Caco-2 (cell line): ENCODE measurements at regions not wholly inside any gene's neighbourhood (a gene's known extent, or its start where the extent isn't known, plus 50 kb on each side); places are given as distances from the start of the nearest gene placed in this dataset.
"Not testable (repeated sequence)": the region's sequence is repeated elsewhere in the genome, so short reads cannot be mapped to it uniquely, and the experiment has no call there.

ENCODE experiments used
- BruUV-seq: library from RNA; stranded (reverse); fragments of 400-500 nt; replicated peaks from 2 replicates; lab custom pipeline; 2021; lab: Mats Ljungman, UMichigan
- CTCF ChIA-PET: fragments of 300-600 bp; sonication (Branson Sonifier 250); formaldehyde crosslinking; loops from one replicate; lab custom pipeline; 2022; ENCODE audit warnings: antibody characterized with exemption; lab: Charles Lee
- POLR2A ChIA-PET: fragments of 300-600 bp; sonication (Branson Sonifier 250); formaldehyde crosslinking; loops from one replicate; lab custom pipeline; 2022; ENCODE audit warnings: antibody characterized with exemption; lab: Charles Lee
- DNase-seq, 2 experiments: peaks; one replicate each; pipeline versions ENCODE4 v3.0.0 to v3.0.0-alpha.2; 2020 to 2022
- H3K27me3 ChIP-seq: replicated peaks from 2 replicates; pipeline ENCODE4 v1.6.0; 2011; ENCODE audit warnings: low read length; ENCODE audit not compliant: control insufficient read depth, insufficient read depth
- H3K36me3 ChIP-seq: 2 replicates; pipeline ENCODE4 v1.5.1; 2011; ENCODE audit warnings: low read length; ENCODE audit not compliant: control insufficient read depth, insufficient read depth
- H3K4me1 ChIP-seq: fragments of 250-450 bp; sonication (Bioruptor Pico); 2 replicates; pipeline ENCODE4 v1.5.1; 2020; ENCODE audit warnings: mild to moderate bottlenecking
- H3K4me3 ChIP-seq: 2 replicates; pipeline ENCODE4 v1.5.1; 2011; ENCODE audit warnings: low read depth, mild to moderate bottlenecking, control low read depth, low read length
- H3K9me3 ChIP-seq: fragments of 250-450 bp; sonication (Bioruptor Pico); 2 replicates; pipeline ENCODE4 v1.5.1; 2020; ENCODE audit warnings: mild to moderate bottlenecking, moderate library complexity
- H3K27ac Mint-ChIP-seq: one replicate; pipeline ENCODE4 v1.8.0; 2022; ENCODE audit warnings: mixed read lengths; ENCODE audit not compliant: unreplicated experiment
- H3K27me3 Mint-ChIP-seq: one replicate; pipeline ENCODE4 v1.8.0; 2022; ENCODE audit warnings: mixed read lengths; ENCODE audit not compliant: insufficient read depth, unreplicated experiment
- H3K36me3 Mint-ChIP-seq: one replicate; pipeline ENCODE4 v1.8.0; 2022; ENCODE audit warnings: mild to moderate bottlenecking, mixed read lengths; ENCODE audit not compliant: insufficient read depth, unreplicated experiment
- H3K4me1 Mint-ChIP-seq: one replicate; pipeline ENCODE4 v1.8.0; 2022; ENCODE audit warnings: low read depth, mixed read lengths; ENCODE audit not compliant: unreplicated experiment
- H3K4me3 Mint-ChIP-seq: one replicate; pipeline ENCODE4 v1.8.0; 2022; ENCODE audit warnings: mild to moderate bottlenecking, moderate library complexity, mixed read lengths; ENCODE audit not compliant: unreplicated experiment
- H3K9me3 Mint-ChIP-seq: one replicate; pipeline ENCODE4 v1.8.0; 2022; ENCODE audit warnings: mixed read lengths; ENCODE audit not compliant: unreplicated experiment
- intact Hi-C: fragments of 100-400 bp; cut with micrococcal nuclease; formaldehyde crosslinking; loops from one replicate; pipeline ENCODE4 v1.10.0; 2022; ENCODE audit not compliant: unreplicated experiment
- TF ChIP-seq, protein P1 (sequence below), 2 experiments: fragments of 200-600 bp in 1 of 2; IDR thresholded peaks; 1 replicate in 1 of 2; 2 replicates in 1 of 2; pipeline versions ENCODE4 v1.5.1 to v1.8.0; 2011 to 2022; ENCODE audit warnings: antibody characterized with exemption in 1 of 2, control low read depth in 1 of 2, inconsistent platforms in 1 of 2, low read depth in 1 of 2, low read length in 1 of 2, mild to moderate bottlenecking in 1 of 2, moderate library complexity in 1 of 2; ENCODE audit not compliant: insufficient read depth in 1 of 2, severe bottlenecking in 1 of 2, unreplicated experiment in 1 of 2

DNA sequence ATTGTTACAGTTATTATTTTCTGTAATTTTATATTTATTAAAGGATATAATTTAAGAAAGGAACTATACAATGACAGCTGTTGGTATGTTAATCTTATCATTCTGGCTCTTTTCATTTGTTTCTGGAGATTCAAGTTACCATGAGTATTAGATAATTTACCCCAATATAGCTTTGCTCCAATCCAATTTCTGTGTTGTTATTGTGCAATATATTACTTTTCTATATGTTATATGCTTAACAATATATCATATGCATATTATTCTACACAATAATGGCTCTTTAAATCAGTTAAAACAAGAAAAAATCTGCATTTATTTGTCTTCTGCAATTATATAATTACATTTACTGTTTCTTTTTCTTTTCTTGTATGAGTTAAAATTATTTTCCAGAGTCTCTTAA lies 1650.9 kb downstream of the BRINP3 start:
- TF ChIP-seq, protein P1, sequence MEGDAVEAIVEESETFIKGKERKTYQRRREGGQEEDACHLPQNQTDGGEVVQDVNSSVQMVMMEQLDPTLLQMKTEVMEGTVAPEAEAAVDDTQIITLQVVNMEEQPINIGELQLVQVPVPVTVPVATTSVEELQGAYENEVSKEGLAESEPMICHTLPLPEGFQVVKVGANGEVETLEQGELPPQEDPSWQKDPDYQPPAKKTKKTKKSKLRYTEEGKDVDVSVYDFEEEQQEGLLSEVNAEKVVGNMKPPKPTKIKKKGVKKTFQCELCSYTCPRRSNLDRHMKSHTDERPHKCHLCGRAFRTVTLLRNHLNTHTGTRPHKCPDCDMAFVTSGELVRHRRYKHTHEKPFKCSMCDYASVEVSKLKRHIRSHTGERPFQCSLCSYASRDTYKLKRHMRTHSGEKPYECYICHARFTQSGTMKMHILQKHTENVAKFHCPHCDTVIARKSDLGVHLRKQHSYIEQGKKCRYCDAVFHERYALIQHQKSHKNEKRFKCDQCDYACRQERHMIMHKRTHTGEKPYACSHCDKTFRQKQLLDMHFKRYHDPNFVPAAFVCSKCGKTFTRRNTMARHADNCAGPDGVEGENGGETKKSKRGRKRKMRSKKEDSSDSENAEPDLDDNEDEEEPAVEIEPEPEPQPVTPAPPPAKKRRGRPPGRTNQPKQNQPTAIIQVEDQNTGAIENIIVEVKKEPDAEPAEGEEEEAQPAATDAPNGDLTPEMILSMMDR (IDR thresholded peaks at IDR 0.05; ENCODE audit: insufficient read depth in 1 of 2, low read depth in 1 of 2, low read length in 1 of 2, severe bottlenecking in 1 of 2, unreplicated experiment in 1 of 2) = no peak
- Mint-ChIP-seq H3K27ac (no peak overlapping the region), H3K36me3 (no peaks in the 10 kb centered on the region), H3K4me1 (no peaks in the 10 kb centered on the region), H3K9me3 (no peaks in the 10 kb centered on the region), H3K4me3 (no peak overlapping the region), H3K27me3 (no peaks in the 10 kb centered on the region)
- Histone ChIP-seq H3K27me3 (no peaks in the 10 kb centered on the region), H3K9me3 (no peaks in the 10 kb centered on the region), H3K36me3 (no peaks in the 10 kb centered on the region), H3K4me3 (no peak overlapping the region), H3K4me1 (no peaks in the 10 kb centered on the region)
- ChIA-PET CTCF (no interaction called here), POLR2A (no interaction called here)
- no TSS peak for BruUV-seq
- intact Hi-C loops = no loop called here
- no peak for DNase-seq

DNA sequence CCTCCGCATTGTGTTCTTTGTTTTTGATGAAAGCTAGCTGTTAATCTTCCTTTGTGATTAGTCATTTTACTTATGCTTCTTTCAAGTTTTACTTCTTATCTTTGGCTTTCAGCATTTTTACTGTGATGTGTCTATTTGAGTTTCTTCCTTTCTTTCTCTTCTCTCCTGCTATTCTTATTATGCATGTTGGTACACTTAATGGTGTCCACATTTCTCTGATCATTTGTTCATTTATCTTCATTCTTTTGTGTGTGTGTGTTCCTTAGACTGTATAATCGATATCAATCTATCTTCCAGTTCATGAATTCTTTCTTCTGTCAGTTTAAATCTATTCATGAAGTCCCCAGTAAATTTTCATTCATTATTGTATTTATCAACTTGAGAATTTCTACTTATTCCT lies 1650.3 kb downstream of the BRINP3 start:
- no peaks in the 10 kb centered on the region for H3K27me3 Mint-ChIP-seq
- BruUV-seq = no TSS peak
- no peaks in the 10 kb centered on the region for H3K4me1 Mint-ChIP-seq
- intact Hi-C loops = no loop called here
- POLR2A ChIA-PET = no interaction called here
- Histone ChIP-seq H3K4me3 (no peak overlapping the region), H3K9me3 (no peaks in the 10 kb centered on the region), H3K4me1 (no peaks in the 10 kb centered on the region), H3K27me3 (no peaks in the 10 kb centered on the region), H3K36me3 (no peaks in the 10 kb centered on the region)
- no peak overlapping the region for H3K4me3 Mint-ChIP-seq
- H3K27ac Mint-ChIP-seq = no peak overlapping the region
- no peaks in the 10 kb centered on the region for H3K9me3 Mint-ChIP-seq
- DNase-seq = no peak
- TF ChIP-seq, protein P1 (IDR thresholded peaks at IDR 0.05; ENCODE audit: insufficient read depth in 1 of 2, low read depth in 1 of 2, low read length in 1 of 2, severe bottlenecking in 1 of 2, unreplicated experiment in 1 of 2) = no peak
- H3K36me3 Mint-ChIP-seq = no peaks in the 10 kb centered on the region
- CTCF ChIA-PET = no interaction called here

DNA sequence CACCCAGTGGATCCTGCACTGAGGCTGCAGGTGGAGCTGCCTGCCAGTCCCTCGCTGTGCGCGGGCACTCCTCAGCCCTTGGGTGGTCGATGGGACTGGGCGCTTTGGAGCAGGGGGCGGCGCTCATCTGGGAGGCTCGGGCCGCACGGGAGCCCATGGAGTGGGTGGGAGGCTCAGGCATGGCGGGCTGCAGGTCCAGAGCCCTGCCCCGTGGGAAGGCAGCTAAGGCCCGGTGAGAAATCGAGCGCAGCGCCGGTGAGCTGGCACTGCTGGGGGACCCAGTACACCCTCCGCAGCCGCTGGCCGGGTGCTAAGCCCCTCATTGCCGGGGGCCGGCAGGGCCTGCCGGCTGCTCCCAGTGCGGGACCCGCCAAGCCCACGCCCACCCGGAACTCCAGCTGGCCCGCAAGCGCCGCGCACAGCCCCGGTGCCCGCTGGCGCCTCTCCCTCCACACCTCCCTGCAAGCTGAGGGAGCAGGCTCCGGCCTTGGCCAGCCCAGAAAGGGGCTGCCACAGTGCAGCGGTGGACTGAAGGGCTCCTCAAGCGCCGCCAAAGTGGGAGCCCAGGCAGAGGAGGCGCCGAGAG lies 1636.5 kb downstream of the BRINP3 start:
- H3K36me3 Mint-ChIP-seq, H3K27me3 Mint-ChIP-seq, H3K4me1 ChIP-seq, H3K27me3 ChIP-seq, POLR2A ChIA-PET, H3K9me3 Mint-ChIP-seq, H3K36me3 ChIP-seq, BruUV-seq, intact Hi-C loops, H3K4me3 ChIP-seq, DNase-seq, H3K4me3 Mint-ChIP-seq, H3K9me3 ChIP-seq, H3K4me1 Mint-ChIP-seq, H3K27ac Mint-ChIP-seq, CTCF ChIA-PET: not testable (repeated sequence)

DNA sequence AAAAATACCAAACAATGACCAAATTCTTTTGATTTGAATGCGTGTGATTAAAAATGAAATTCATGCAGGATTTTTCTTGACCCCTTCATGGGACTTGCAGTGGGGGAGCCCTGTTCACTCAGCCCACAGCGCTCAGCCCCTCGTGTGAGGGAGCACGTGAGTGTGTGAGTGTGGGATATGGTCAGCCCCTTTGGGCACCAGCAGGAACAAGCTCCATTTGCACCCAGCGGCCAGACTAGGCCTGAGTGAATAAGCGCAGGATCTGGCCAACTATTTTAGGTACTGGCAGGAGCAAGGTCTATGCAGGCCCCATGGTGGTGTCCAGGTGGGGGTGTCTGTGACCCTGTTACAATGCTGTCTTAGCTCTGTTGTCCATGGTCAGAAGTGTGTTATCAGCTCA lies 1631.2 kb downstream of the BRINP3 start:
- H3K9me3 ChIP-seq = no peaks in the 10 kb centered on the region
- intact Hi-C loops = no loop called here
- no peaks in the 10 kb centered on the region for H3K36me3 Mint-ChIP-seq
- DNase-seq = no peak
- ChIA-PET CTCF (no interaction called here), POLR2A (no interaction called here)
- TF ChIP-seq, protein P1 (IDR thresholded peaks at IDR 0.05; ENCODE audit: insufficient read depth in 1 of 2, low read depth in 1 of 2, low read length in 1 of 2, severe bottlenecking in 1 of 2, unreplicated experiment in 1 of 2) = no peak
- H3K27me3 Mint-ChIP-seq = no peaks in the 10 kb centered on the region
- no peak overlapping the region for H3K27ac Mint-ChIP-seq
- no peak overlapping the region for H3K4me3 ChIP-seq
- no peaks in the 10 kb centered on the region for H3K36me3 ChIP-seq
- no TSS peak for BruUV-seq
- H3K4me1 ChIP-seq = no peaks in the 10 kb centered on the region
- H3K9me3 Mint-ChIP-seq = no peaks in the 10 kb centered on the region
- H3K27me3 ChIP-seq = no peaks in the 10 kb centered on the region
- H3K4me1 Mint-ChIP-seq = no peaks in the 10 kb centered on the region
- H3K4me3 Mint-ChIP-seq = no peak overlapping the region
